ENCODE measurements at regions not wholly inside any gene's neighbourhood (a gene's known extent, or its start where the extent isn't known, plus 50 kb on each side); places are given as distances from the start of the nearest gene placed in this dataset.

DNA sequence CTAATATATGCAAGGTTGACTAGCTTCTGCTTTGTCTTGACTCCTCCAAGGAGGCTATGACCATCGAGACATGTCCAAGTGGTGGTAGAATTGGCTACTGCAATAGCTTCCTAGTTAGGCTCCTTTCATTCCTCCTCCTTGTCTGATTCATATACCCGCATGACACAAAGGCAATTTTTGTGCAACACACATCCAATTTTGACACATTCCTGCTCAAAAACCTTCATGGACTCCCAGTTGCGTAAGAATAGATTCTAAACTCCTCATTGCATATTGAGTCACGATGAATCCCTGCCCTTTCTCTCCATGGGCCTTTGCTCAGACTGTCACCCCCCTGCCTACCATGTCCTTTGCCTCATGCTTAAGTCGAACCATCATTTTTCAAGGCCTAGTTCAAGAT lies 344.5 kb downstream of the ACTL7B start:
- TF ChIP-seq, protein P1, sequence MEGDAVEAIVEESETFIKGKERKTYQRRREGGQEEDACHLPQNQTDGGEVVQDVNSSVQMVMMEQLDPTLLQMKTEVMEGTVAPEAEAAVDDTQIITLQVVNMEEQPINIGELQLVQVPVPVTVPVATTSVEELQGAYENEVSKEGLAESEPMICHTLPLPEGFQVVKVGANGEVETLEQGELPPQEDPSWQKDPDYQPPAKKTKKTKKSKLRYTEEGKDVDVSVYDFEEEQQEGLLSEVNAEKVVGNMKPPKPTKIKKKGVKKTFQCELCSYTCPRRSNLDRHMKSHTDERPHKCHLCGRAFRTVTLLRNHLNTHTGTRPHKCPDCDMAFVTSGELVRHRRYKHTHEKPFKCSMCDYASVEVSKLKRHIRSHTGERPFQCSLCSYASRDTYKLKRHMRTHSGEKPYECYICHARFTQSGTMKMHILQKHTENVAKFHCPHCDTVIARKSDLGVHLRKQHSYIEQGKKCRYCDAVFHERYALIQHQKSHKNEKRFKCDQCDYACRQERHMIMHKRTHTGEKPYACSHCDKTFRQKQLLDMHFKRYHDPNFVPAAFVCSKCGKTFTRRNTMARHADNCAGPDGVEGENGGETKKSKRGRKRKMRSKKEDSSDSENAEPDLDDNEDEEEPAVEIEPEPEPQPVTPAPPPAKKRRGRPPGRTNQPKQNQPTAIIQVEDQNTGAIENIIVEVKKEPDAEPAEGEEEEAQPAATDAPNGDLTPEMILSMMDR (IDR thresholded peaks at IDR 0.05) = no peak
- TF ChIP-seq POLR2AphosphoS5 (IDR thresholded peaks at IDR 0.05; ENCODE audit: insufficient read depth in 1 of 2, low read depth in 1 of 2) = no peak

Measured in vagina (tissue), 2 donors.